PFSK-1 (cell line): ENCODE measurements at regions not wholly inside any gene's neighbourhood (a gene's known extent, or its start where the extent isn't known, plus 50 kb on each side); places are given as distances from the start of the nearest gene placed in this dataset.

ENCODE experiments used
- FOXP2 ChIP-seq: optimal IDR thresholded peaks from 2 replicates; pipeline ENCODE3; 2011; ENCODE audit warnings: borderline replicate concordance, control low read depth, inconsistent platforms; ENCODE audit not compliant: insufficient read depth; ENCODE audit errors: extremely low read length, extremely low read depth
- POLR2AphosphoS5 ChIP-seq: IDR thresholded peaks from 2 replicates; pipeline ENCODE4 v1.6.1; 2012; ENCODE audit warnings: low read depth, mild to moderate bottlenecking, control low read depth, low read length, moderate library complexity
- SIN3A ChIP-seq: IDR thresholded peaks from 2 replicates; pipeline ENCODE4 v1.6.1; 2012; ENCODE audit warnings: mild to moderate bottlenecking, low read length, moderate library complexity, borderline replicate concordance; ENCODE audit not compliant: insufficient read depth
- TAF1 ChIP-seq: IDR thresholded peaks from 2 replicates; pipeline ENCODE4 v1.6.1; 2012; ENCODE audit warnings: low read length, control low read depth, borderline replicate concordance; ENCODE audit not compliant: insufficient read depth
- TF ChIP-seq, protein P1 (sequence below), 2 experiments: IDR thresholded peaks; 2 replicates each; pipeline versions ENCODE4 v1.6.1 to v1.8.0; 2011 to 2012; ENCODE audit warnings: low read depth in 2 of 2, low read length in 2 of 2, control low read depth in 1 of 2, inconsistent platforms in 1 of 2, mild to moderate bottlenecking in 1 of 2, moderate library complexity in 1 of 2; ENCODE audit not compliant: insufficient read depth in 1 of 2

GRCh38 chr5:19322716-19323485 lies 665.1 kb downstream of the CDH18 start:
- TF ChIP-seq, protein P1, sequence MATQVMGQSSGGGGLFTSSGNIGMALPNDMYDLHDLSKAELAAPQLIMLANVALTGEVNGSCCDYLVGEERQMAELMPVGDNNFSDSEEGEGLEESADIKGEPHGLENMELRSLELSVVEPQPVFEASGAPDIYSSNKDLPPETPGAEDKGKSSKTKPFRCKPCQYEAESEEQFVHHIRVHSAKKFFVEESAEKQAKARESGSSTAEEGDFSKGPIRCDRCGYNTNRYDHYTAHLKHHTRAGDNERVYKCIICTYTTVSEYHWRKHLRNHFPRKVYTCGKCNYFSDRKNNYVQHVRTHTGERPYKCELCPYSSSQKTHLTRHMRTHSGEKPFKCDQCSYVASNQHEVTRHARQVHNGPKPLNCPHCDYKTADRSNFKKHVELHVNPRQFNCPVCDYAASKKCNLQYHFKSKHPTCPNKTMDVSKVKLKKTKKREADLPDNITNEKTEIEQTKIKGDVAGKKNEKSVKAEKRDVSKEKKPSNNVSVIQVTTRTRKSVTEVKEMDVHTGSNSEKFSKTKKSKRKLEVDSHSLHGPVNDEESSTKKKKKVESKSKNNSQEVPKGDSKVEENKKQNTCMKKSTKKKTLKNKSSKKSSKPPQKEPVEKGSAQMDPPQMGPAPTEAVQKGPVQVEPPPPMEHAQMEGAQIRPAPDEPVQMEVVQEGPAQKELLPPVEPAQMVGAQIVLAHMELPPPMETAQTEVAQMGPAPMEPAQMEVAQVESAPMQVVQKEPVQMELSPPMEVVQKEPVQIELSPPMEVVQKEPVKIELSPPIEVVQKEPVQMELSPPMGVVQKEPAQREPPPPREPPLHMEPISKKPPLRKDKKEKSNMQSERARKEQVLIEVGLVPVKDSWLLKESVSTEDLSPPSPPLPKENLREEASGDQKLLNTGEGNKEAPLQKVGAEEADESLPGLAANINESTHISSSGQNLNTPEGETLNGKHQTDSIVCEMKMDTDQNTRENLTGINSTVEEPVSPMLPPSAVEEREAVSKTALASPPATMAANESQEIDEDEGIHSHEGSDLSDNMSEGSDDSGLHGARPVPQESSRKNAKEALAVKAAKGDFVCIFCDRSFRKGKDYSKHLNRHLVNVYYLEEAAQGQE (IDR thresholded peaks at IDR 0.05; ENCODE audit: insufficient read depth in 1 of 2, low read depth in 2 of 2, low read length in 2 of 2) = no peak
- no peak for TF ChIP-seq POLR2AphosphoS5
- TF ChIP-seq TAF1 = no peak
- no peak for TF ChIP-seq SIN3A
- no peak for TF ChIP-seq FOXP2
